ENCODE measurements at regions not wholly inside any gene's neighbourhood (a gene's known extent, or its start where the extent isn't known, plus 50 kb on each side); places are given as distances from the start of the nearest gene placed in this dataset.

DNA sequence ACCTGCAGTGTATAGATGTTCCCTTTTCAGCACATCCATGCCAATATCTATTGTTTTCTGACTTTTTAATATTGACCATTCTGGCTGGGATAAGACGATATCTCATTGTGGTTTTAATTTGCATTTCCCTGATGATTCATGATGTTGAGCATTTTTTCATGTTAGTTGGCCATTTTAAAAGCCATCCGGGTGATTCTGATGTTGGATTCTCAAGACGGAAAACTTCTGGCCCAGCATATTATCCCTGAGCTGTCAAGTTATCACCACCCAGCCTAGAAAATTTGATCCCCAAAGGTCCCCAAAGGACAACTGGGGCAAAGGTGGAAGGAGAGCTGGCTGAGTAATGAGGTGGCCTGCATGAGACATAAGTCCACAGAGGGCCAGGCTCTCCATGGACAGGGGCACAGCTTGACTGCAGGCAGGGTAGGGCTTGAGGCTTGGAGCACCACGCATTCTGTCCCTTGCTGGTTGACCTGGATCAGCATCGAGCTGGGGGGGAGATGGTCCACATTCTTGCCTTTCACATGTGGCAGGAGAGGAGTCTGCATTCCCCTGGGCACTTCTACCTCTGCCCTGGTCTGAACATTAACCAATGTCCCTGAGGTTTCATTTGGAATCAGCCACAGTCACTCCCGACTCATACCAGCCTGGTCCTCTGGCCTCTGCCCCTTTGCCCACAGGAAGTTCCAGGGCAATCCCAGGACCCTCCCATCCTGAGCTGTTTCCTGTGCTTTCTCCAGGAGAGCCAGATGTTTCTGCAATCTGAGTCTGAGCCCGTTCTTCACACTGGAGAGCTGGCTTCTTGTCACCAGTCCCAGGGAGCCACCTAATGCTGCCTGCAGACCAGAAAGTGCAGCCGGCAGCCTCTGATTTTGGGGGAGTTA is 69.2 kb downstream of the ISG20 start:
- H3K4me1 Mint-ChIP-seq: peaks cover 5% of the 10 kb centered on the region; the same call in 1 of the 2 replicates
- no peak overlapping the region for H3K27ac Mint-ChIP-seq
- TF ChIP-seq RORB (CRISPR knock-in tag; IDR thresholded peaks at IDR 0.05): no peak
- no peak for TF ChIP-seq GABPB1 (CRISPR knock-in tag; IDR thresholded peaks at IDR 0.05)
- TF ChIP-seq SMAD4 (CRISPR knock-in tag; IDR thresholded peaks at IDR 0.05): no peak
- DNase-seq (ENCODE audit: low spot score) (no peak), ATAC-seq (no peak)
- ChIA-PET POLR2A (no interaction called here), CTCF (no interaction called here)
- H3K36me3 Mint-ChIP-seq: no peaks in the 10 kb centered on the region
- no peaks in the 10 kb centered on the region for H3K9me3 Mint-ChIP-seq
- H3K4me3 Mint-ChIP-seq: no peak overlapping the region
- peaks cover 44% of the 10 kb centered on the region for H3K27me3 Mint-ChIP-seq (ENCODE audit: low read depth)

DNA sequence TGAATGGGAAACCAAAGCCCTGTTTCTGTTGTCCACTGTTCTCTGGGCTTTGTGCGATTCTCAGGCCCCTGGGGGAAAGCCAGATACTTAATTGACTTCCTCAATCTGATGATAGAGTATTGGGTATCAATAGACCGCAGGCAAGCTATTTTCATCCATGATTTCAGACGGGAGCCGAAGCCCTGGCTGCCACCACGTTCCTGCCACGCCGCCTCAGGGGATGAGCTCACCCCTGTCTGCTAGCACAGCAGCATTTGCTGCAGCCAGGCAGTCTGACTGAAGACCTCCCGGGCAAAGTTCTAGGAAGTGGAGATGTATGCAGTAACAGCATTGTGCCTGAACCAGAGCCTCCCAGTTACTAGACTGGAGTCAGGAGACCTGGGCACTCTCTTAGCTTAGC is 69.8 kb downstream of the ISG20 start:
- H3K27ac Mint-ChIP-seq: no peak overlapping the region
- peaks cover 37% of the 10 kb centered on the region for H3K27me3 Mint-ChIP-seq (ENCODE audit: low read depth)
- H3K4me3 Mint-ChIP-seq: no peak overlapping the region
- TF ChIP-seq, protein P1, sequence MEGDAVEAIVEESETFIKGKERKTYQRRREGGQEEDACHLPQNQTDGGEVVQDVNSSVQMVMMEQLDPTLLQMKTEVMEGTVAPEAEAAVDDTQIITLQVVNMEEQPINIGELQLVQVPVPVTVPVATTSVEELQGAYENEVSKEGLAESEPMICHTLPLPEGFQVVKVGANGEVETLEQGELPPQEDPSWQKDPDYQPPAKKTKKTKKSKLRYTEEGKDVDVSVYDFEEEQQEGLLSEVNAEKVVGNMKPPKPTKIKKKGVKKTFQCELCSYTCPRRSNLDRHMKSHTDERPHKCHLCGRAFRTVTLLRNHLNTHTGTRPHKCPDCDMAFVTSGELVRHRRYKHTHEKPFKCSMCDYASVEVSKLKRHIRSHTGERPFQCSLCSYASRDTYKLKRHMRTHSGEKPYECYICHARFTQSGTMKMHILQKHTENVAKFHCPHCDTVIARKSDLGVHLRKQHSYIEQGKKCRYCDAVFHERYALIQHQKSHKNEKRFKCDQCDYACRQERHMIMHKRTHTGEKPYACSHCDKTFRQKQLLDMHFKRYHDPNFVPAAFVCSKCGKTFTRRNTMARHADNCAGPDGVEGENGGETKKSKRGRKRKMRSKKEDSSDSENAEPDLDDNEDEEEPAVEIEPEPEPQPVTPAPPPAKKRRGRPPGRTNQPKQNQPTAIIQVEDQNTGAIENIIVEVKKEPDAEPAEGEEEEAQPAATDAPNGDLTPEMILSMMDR (IDR thresholded peaks at IDR 0.05): no peak
- TF ChIP-seq TCF7 (CRISPR knock-in tag; IDR thresholded peaks at IDR 0.05; ENCODE audit: low read depth) (no peak), SMAD4 (CRISPR knock-in tag; IDR thresholded peaks at IDR 0.05) (no peak), HMGA2 (CRISPR knock-in tag; IDR thresholded peaks at IDR 0.05) (no peak), FOXJ3 (CRISPR knock-in tag; IDR thresholded peaks at IDR 0.05; ENCODE audit: borderline replicate concordance) (no peak), IRF2 (CRISPR knock-in tag; IDR thresholded peaks at IDR 0.05; ENCODE audit: borderline replicate concordance, low read depth) (no peak), SP1 (CRISPR knock-in tag; conservative IDR thresholded peaks at IDR 0.05) (no peak), NR2C2 (CRISPR knock-in tag; IDR thresholded peaks at IDR 0.05) (no peak), ZNF423 (CRISPR knock-in tag; IDR thresholded peaks at IDR 0.05) (no peak), EMX1 (CRISPR knock-in tag; IDR thresholded peaks at IDR 0.05) (no peak)
- TF ChIP-seq, protein P2, sequence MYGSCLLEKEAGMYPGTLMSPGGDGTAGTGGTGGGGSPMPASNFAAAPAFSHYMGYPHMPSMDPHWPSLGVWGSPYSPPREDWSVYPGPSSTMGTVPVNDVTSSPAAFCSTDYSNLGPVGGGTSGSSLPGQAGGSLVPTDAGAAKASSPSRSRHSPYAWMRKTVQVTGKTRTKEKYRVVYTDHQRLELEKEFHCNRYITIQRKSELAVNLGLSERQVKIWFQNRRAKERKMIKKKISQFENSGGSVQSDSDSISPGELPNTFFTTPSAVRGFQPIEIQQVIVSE (CRISPR knock-in tag; IDR thresholded peaks at IDR 0.05; ENCODE audit: borderline replicate concordance): no peak
- TF ChIP-seq, protein P3, sequence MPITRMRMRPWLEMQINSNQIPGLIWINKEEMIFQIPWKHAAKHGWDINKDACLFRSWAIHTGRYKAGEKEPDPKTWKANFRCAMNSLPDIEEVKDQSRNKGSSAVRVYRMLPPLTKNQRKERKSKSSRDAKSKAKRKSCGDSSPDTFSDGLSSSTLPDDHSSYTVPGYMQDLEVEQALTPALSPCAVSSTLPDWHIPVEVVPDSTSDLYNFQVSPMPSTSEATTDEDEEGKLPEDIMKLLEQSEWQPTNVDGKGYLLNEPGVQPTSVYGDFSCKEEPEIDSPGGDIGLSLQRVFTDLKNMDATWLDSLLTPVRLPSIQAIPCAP (CRISPR knock-in tag; IDR thresholded peaks at IDR 0.05): no peak
- TF ChIP-seq, protein P4, sequence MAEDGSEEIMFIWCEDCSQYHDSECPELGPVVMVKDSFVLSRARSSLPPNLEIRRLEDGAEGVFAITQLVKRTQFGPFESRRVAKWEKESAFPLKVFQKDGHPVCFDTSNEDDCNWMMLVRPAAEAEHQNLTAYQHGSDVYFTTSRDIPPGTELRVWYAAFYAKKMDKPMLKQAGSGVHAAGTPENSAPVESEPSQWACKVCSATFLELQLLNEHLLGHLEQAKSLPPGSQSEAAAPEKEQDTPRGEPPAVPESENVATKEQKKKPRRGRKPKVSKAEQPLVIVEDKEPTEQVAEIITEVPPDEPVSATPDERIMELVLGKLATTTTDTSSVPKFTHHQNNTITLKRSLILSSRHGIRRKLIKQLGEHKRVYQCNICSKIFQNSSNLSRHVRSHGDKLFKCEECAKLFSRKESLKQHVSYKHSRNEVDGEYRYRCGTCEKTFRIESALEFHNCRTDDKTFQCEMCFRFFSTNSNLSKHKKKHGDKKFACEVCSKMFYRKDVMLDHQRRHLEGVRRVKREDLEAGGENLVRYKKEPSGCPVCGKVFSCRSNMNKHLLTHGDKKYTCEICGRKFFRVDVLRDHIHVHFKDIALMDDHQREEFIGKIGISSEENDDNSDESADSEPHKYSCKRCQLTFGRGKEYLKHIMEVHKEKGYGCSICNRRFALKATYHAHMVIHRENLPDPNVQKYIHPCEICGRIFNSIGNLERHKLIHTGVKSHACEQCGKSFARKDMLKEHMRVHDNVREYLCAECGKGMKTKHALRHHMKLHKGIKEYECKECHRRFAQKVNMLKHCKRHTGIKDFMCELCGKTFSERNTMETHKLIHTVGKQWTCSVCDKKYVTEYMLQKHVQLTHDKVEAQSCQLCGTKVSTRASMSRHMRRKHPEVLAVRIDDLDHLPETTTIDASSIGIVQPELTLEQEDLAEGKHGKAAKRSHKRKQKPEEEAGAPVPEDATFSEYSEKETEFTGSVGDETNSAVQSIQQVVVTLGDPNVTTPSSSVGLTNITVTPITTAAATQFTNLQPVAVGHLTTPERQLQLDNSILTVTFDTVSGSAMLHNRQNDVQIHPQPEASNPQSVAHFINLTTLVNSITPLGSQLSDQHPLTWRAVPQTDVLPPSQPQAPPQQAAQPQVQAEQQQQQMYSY (CRISPR knock-in tag; IDR thresholded peaks at IDR 0.05): no peak
- TF ChIP-seq, protein P5, sequence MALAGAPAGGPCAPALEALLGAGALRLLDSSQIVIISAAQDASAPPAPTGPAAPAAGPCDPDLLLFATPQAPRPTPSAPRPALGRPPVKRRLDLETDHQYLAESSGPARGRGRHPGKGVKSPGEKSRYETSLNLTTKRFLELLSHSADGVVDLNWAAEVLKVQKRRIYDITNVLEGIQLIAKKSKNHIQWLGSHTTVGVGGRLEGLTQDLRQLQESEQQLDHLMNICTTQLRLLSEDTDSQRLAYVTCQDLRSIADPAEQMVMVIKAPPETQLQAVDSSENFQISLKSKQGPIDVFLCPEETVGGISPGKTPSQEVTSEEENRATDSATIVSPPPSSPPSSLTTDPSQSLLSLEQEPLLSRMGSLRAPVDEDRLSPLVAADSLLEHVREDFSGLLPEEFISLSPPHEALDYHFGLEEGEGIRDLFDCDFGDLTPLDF (CRISPR knock-in tag; IDR thresholded peaks at IDR 0.05): no peak
- TF ChIP-seq, protein P6, sequence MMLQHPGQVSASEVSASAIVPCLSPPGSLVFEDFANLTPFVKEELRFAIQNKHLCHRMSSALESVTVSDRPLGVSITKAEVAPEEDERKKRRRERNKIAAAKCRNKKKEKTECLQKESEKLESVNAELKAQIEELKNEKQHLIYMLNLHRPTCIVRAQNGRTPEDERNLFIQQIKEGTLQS (CRISPR knock-in tag; conservative IDR thresholded peaks at IDR 0.05): no peak
- TF ChIP-seq, protein P7, sequence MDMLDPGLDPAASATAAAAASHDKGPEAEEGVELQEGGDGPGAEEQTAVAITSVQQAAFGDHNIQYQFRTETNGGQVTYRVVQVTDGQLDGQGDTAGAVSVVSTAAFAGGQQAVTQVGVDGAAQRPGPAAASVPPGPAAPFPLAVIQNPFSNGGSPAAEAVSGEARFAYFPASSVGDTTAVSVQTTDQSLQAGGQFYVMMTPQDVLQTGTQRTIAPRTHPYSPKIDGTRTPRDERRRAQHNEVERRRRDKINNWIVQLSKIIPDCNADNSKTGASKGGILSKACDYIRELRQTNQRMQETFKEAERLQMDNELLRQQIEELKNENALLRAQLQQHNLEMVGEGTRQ (CRISPR knock-in tag; IDR thresholded peaks at IDR 0.05): no peak
- DNase-seq (ENCODE audit: low spot score): no peak
- no peak for ATAC-seq
- CTCF ChIA-PET: interaction anchor here (1.5 kb wide), 1 partner anchor 44 kb away, joined by 4 read pairs; no protein-coding TSS in a partner anchor
- H3K36me3 Mint-ChIP-seq: no peaks in the 10 kb centered on the region
- POLR2A ChIA-PET: no interaction called here
- no peaks in the 10 kb centered on the region for H3K9me3 Mint-ChIP-seq
- peaks cover 5% of the 10 kb centered on the region; the same call in 1 of the 2 replicates for H3K4me1 Mint-ChIP-seq

Measured in WTC11 (cell line).